H9 (cell line): ENCODE measurements at regions not wholly inside any gene's neighbourhood (a gene's known extent, or its start where the extent isn't known, plus 50 kb on each side); places are given as distances from the start of the nearest gene placed in this dataset.

ENCODE experiments used
- DNase-seq: peaks from one replicate; pipeline ENCODE4 v3.0.0-alpha.2; 2017
- H2AFZ ChIP-seq: one replicate; pipeline ENCODE4 v1.6.1; 2013; ENCODE audit warnings: mild to moderate bottlenecking, low read length, control low read depth, moderate library complexity
- H2AK5ac ChIP-seq: 2 replicates; pipeline ENCODE4 v1.6.1; 2013; ENCODE audit warnings: low read length, control low read depth, mixed read lengths; ENCODE audit not compliant: insufficient read length
- H2BK120ac ChIP-seq: one replicate; pipeline ENCODE4 v1.6.1; 2013; ENCODE audit warnings: low read depth, mild to moderate bottlenecking, low read length, control low read depth, inconsistent platforms; ENCODE audit not compliant: poor library complexity, severe bottlenecking
- H2BK12ac ChIP-seq: 2 replicates; pipeline ENCODE4 v1.6.1; 2013; ENCODE audit warnings: low read length, control low read depth, mixed read lengths, low read depth; ENCODE audit not compliant: insufficient read length
- H2BK15ac ChIP-seq: 2 replicates; pipeline ENCODE4 v1.6.1; 2013; ENCODE audit warnings: low read depth, low read length, control low read depth
- H2BK20ac ChIP-seq: one replicate; pipeline ENCODE4 v1.6.1; 2013; ENCODE audit warnings: low read depth, mild to moderate bottlenecking, low read length, control low read depth, inconsistent platforms; ENCODE audit not compliant: poor library complexity, severe bottlenecking
- H2BK5ac ChIP-seq: 2 replicates; pipeline ENCODE4 v1.6.1; 2013; ENCODE audit warnings: low read length, control low read depth, mixed read lengths; ENCODE audit not compliant: insufficient read length
- H3K14ac ChIP-seq: 2 replicates; pipeline ENCODE4 v1.6.1; 2013; ENCODE audit warnings: low read length, control low read depth; ENCODE audit not compliant: insufficient read depth
- H3K18ac ChIP-seq: 2 replicates; pipeline ENCODE4 v1.6.1; 2013; ENCODE audit warnings: low read depth, mild to moderate bottlenecking, mixed read lengths, low read length, control low read depth; ENCODE audit not compliant: insufficient read length
- H3K23ac ChIP-seq: 2 replicates; pipeline ENCODE4 v1.6.1; 2013; ENCODE audit warnings: low read length, control low read depth, mixed read lengths, low read depth; ENCODE audit not compliant: insufficient read length
- H3K23me2 ChIP-seq: 2 replicates; pipeline ENCODE4 v1.6.1; 2013; ENCODE audit warnings: low read depth, mild to moderate bottlenecking, mixed read lengths, low read length, control low read depth; ENCODE audit not compliant: insufficient read length, poor library complexity, severe bottlenecking
- H3K27ac ChIP-seq: 2 replicates; pipeline ENCODE4 v1.5.1; 2013; ENCODE audit warnings: low read length, control low read depth, mixed read lengths, low read depth; ENCODE audit not compliant: insufficient read length
- H3K27me3 ChIP-seq: 2 replicates; pipeline ENCODE4 v1.6.1; 2013; ENCODE audit warnings: low read length, control low read depth, inconsistent platforms; ENCODE audit not compliant: insufficient read depth
- H3K4ac ChIP-seq: 2 replicates; pipeline ENCODE4 v1.6.1; 2013; ENCODE audit warnings: low read depth, mild to moderate bottlenecking, control low read depth, inconsistent platforms, low read length, moderate library complexity
- H3K4me1 ChIP-seq: 2 replicates; pipeline ENCODE4 v1.6.1; 2013; ENCODE audit warnings: low read length, control low read depth, inconsistent platforms; ENCODE audit not compliant: insufficient read depth
- H3K4me2 ChIP-seq: 2 replicates; pipeline ENCODE4 v1.6.1; 2013; ENCODE audit warnings: low read length, control low read depth, mixed read lengths; ENCODE audit not compliant: insufficient read length, insufficient read depth
- H3K56ac ChIP-seq: 2 replicates; pipeline ENCODE4 v1.6.1; 2013; ENCODE audit warnings: low read depth, mild to moderate bottlenecking, mixed read lengths, low read length, control low read depth; ENCODE audit not compliant: insufficient read length
- H3K79me1 ChIP-seq: 2 replicates; pipeline ENCODE4 v1.6.1; 2013; ENCODE audit warnings: low read depth, mild to moderate bottlenecking, moderate library complexity, low read length, control low read depth, inconsistent platforms; ENCODE audit not compliant: insufficient read depth, poor library complexity, severe bottlenecking
- H3K79me2 ChIP-seq: 2 replicates; pipeline ENCODE4 v1.6.1; 2013; ENCODE audit warnings: low read length, control low read depth, inconsistent platforms; ENCODE audit not compliant: insufficient read depth
- H3K9ac ChIP-seq: 2 replicates; pipeline ENCODE4 v1.6.1; 2013; ENCODE audit warnings: low read length, control low read depth, mixed read lengths; ENCODE audit not compliant: insufficient read length; ENCODE audit errors: extremely low read depth
- H3K9me3 ChIP-seq: one replicate; pipeline ENCODE4 v1.6.1; 2013; ENCODE audit warnings: low read depth, low read length, inconsistent platforms; ENCODE audit not compliant: control insufficient read depth
- H3T11ph ChIP-seq: one replicate; pipeline ENCODE4 v1.6.1; 2013; ENCODE audit warnings: mild to moderate bottlenecking, low read length, control low read depth, inconsistent platforms
- H4K20me1 ChIP-seq: one replicate; pipeline ENCODE4 v1.6.1; 2013; ENCODE audit not compliant: control insufficient read depth, insufficient read length, insufficient read depth
- H4K5ac ChIP-seq: 2 replicates; pipeline ENCODE4 v1.6.1; 2013; ENCODE audit warnings: low read depth, mild to moderate bottlenecking, mixed read lengths, low read length, control low read depth; ENCODE audit not compliant: insufficient read length
- H4K8ac ChIP-seq: replicated peaks from 2 replicates; pipeline ENCODE4 v1.6.1; 2013; ENCODE audit warnings: low read length, control low read depth, mixed read lengths, low read depth; ENCODE audit not compliant: insufficient read length
- H4K91ac ChIP-seq: 2 replicates; pipeline ENCODE4 v1.6.1; 2013; ENCODE audit warnings: low read depth, mild to moderate bottlenecking, moderate library complexity, mixed read lengths, low read length, control low read depth; ENCODE audit not compliant: insufficient read length
- H3K27ac Mint-ChIP-seq, 3 experiments: 2 replicates in 2 of 3; 3 replicates in 1 of 3; pipeline ENCODE4 v1.8.0; 2020 to 2021; ENCODE audit warnings: mixed read lengths in 3 of 3, mild to moderate bottlenecking in 1 of 3, moderate library complexity in 1 of 3
- H3K27me3 Mint-ChIP-seq: 2 replicates; pipeline ENCODE4 v1.8.0; 2021; ENCODE audit warnings: low read depth, mild to moderate bottlenecking, moderate library complexity, mixed read lengths
- H3K36me3 Mint-ChIP-seq, 3 experiments: 2 replicates in 2 of 3; 3 replicates in 1 of 3; pipeline ENCODE4 v1.8.0; 2020 to 2021; ENCODE audit warnings: low read depth in 3 of 3, mixed read lengths in 3 of 3; ENCODE audit not compliant: insufficient read depth in 1 of 3
- H3K4me1 Mint-ChIP-seq, 2 experiments: 2 replicates each; pipeline ENCODE4 v1.8.0; 2020; ENCODE audit warnings: mixed read lengths in 2 of 2
- H3K4me3 Mint-ChIP-seq, 2 experiments: 2 replicates in 1 of 2; 3 replicates in 1 of 2; pipeline ENCODE4 v1.8.0; 2020 to 2021; ENCODE audit warnings: mild to moderate bottlenecking in 2 of 2, mixed read lengths in 2 of 2, moderate library complexity in 1 of 2
- H3K9me3 Mint-ChIP-seq, 2 experiments: 2 replicates in 1 of 2; 3 replicates in 1 of 2; pipeline ENCODE4 v1.8.0; 2020; ENCODE audit warnings: mild to moderate bottlenecking in 2 of 2, mixed read lengths in 2 of 2, moderate library complexity in 1 of 2
- WGBS: extraction: QIAGEN DNeasy Blood & Tissue Kit; methylation state at CpG from one replicate; pipeline ENCODE4 v1.1.7; 2013; ENCODE audit warnings: missing lambda C conversion rate, low lambda C conversion rate, mixed read lengths; ENCODE audit not compliant: insufficient read length; ENCODE audit errors: extremely low coverage; 5-methylcytosine and 5-hydroxymethylcytosine counted together
- TF ChIP-seq, protein P1 (sequence below): fragments of 200-600 bp; sonication (generic); conservative IDR thresholded peaks from 3 replicates; pipeline ENCODE4 v1.8.0; 2021; ENCODE audit warnings: antibody characterized with exemption, mild to moderate bottlenecking

DNA sequence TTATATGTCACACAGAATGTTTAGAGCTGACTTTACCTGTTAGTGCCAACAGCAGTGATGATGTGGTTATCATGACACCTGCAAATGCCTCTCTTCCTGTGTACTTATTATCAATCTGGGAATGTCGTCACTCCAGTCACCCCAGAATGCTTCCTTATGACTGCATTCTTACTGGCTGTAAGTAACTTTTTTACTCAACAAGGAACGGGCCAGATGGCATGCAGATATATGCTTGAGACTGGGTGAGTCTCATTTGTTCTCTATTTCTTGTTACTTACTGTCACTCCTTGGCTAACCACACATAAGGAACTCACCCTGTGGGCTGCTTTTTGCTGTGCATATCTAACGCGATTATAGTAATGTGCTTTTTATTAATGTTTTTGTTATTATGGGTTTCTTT is 385.5 kb upstream of the MEF2C start:
- Histone ChIP-seq H2BK120ac (no peak overlapping the region), H3K9ac (no peak overlapping the region), H3K4me1 (no peaks in the 10 kb centered on the region), H2BK15ac (no peak overlapping the region), H4K5ac (no peak overlapping the region), H3K18ac (no peak overlapping the region), H4K91ac (no peak overlapping the region), H3K79me2 (no peaks in the 10 kb centered on the region), H3K14ac (no peak overlapping the region), H2BK12ac (no peak overlapping the region), H3K9me3 (no peaks in the 10 kb centered on the region), H2AK5ac (no peak overlapping the region), H4K8ac (no peak overlapping the region), H2BK5ac (no peak overlapping the region), H3T11ph (no peak overlapping the region), H3K4me2 (no peak overlapping the region), H2AFZ (no peak overlapping the region), H3K4ac (no peak overlapping the region), H3K23ac (no peak overlapping the region), H2BK20ac (no peak overlapping the region), H4K20me1 (no peaks in the 10 kb centered on the region), H3K79me1 (no peaks in the 10 kb centered on the region), H3K27ac (no peak overlapping the region), H3K23me2 (no peaks in the 10 kb centered on the region), H3K27me3 (no peaks in the 10 kb centered on the region), H3K56ac (no peak overlapping the region)
- WGBS: no CpG with 5 or more reads among the region's 4 CpGs
- H3K27ac Mint-ChIP-seq: no peak overlapping the region
- no peaks in the 10 kb centered on the region for H3K4me1 Mint-ChIP-seq
- H3K4me3 Mint-ChIP-seq: no peak overlapping the region
- no peak for DNase-seq
- no peaks in the 10 kb centered on the region for H3K27me3 Mint-ChIP-seq
- TF ChIP-seq, protein P1, sequence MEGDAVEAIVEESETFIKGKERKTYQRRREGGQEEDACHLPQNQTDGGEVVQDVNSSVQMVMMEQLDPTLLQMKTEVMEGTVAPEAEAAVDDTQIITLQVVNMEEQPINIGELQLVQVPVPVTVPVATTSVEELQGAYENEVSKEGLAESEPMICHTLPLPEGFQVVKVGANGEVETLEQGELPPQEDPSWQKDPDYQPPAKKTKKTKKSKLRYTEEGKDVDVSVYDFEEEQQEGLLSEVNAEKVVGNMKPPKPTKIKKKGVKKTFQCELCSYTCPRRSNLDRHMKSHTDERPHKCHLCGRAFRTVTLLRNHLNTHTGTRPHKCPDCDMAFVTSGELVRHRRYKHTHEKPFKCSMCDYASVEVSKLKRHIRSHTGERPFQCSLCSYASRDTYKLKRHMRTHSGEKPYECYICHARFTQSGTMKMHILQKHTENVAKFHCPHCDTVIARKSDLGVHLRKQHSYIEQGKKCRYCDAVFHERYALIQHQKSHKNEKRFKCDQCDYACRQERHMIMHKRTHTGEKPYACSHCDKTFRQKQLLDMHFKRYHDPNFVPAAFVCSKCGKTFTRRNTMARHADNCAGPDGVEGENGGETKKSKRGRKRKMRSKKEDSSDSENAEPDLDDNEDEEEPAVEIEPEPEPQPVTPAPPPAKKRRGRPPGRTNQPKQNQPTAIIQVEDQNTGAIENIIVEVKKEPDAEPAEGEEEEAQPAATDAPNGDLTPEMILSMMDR: no peak
- no peaks in the 10 kb centered on the region for H3K36me3 Mint-ChIP-seq
- no peaks in the 10 kb centered on the region; a peak in 1 of 5 replicates for H3K9me3 Mint-ChIP-seq
